GM06990 (cell line): ENCODE measurements at regions not wholly inside any gene's neighbourhood (a gene's known extent, or its start where the extent isn't known, plus 50 kb on each side); places are given as distances from the start of the nearest gene placed in this dataset.

Experiments used
- DNase-seq: peaks from one replicate; pipeline ENCODE4 v3.0.0-alpha.2; 2011; ENCODE audit not compliant: insufficient read length; ENCODE audit errors: extremely low read depth
- H3K27me3 ChIP-seq: replicated peaks from 2 replicates; pipeline ENCODE4 v1.6.0; 2011; ENCODE audit warnings: low read length; ENCODE audit not compliant: control insufficient read depth, insufficient read depth
- H3K36me3 ChIP-seq: 2 replicates; pipeline ENCODE4 v1.5.1; 2011; ENCODE audit warnings: low read length; ENCODE audit not compliant: control insufficient read depth, insufficient read depth
- H3K4me3 ChIP-seq: replicated peaks from 2 replicates; pipeline ENCODE4 v1.5.1; 2011; ENCODE audit warnings: low read depth, mild to moderate bottlenecking, control low read depth, low read length
- TF ChIP-seq, protein P1 (sequence below): IDR thresholded peaks from 2 replicates; pipeline ENCODE4 v1.5.1; 2011; ENCODE audit warnings: low read length, control low read depth, mild to moderate bottlenecking, inconsistent platforms; ENCODE audit not compliant: insufficient read depth, poor library complexity, severe bottlenecking

DNA sequence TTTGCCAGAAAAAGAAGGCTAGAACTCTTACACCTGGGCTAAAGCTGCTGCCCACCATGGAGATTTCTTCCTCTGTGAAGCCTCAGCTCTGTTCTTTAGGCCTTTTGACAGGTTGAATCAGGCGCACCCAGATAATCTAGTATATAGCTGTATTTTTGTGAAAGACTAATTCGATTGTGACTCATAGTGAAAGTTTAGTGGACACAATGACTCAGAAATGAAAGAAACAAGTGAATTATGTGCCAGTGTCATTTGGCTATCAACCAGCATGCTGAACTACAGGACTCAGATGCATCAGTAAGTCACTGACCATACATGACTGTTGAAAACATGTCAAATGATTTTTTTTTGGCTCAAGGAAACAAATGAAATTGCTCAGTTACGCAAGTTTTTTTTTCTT lies 425.4 kb downstream of the SLITRK2 start:
- Histone ChIP-seq H3K36me3 (no peaks in the 10 kb centered on the region), H3K27me3 (no peaks in the 10 kb centered on the region), H3K4me3 (no peak overlapping the region)
- no peak for DNase-seq
- TF ChIP-seq, protein P1, sequence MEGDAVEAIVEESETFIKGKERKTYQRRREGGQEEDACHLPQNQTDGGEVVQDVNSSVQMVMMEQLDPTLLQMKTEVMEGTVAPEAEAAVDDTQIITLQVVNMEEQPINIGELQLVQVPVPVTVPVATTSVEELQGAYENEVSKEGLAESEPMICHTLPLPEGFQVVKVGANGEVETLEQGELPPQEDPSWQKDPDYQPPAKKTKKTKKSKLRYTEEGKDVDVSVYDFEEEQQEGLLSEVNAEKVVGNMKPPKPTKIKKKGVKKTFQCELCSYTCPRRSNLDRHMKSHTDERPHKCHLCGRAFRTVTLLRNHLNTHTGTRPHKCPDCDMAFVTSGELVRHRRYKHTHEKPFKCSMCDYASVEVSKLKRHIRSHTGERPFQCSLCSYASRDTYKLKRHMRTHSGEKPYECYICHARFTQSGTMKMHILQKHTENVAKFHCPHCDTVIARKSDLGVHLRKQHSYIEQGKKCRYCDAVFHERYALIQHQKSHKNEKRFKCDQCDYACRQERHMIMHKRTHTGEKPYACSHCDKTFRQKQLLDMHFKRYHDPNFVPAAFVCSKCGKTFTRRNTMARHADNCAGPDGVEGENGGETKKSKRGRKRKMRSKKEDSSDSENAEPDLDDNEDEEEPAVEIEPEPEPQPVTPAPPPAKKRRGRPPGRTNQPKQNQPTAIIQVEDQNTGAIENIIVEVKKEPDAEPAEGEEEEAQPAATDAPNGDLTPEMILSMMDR: no peak

DNA sequence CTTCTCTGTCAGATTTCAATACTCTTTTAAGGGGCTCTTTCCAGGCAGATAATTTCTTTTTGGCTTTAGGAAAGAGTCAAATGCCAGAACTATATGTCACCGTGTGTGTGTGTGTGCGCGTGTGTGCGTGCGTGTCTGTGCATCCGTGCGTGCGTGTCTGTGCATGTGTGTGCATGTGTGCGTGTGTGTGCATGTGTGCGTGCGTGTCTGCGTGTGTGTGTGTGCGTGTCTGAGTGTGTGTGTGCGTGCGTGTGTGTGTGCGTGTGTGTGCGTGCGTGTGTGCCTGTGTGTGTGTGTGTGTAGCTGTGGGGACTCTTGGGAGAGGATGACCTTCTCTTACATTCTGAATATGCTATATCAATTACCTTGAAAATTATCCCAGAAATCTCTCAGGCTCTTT lies 441.6 kb downstream of the SLITRK2 start:
- TF ChIP-seq, protein P1: no peak
- no peaks in the 10 kb centered on the region for H3K27me3 ChIP-seq
- DNase-seq: no peak
- no peak overlapping the region for H3K4me3 ChIP-seq
- no peaks in the 10 kb centered on the region for H3K36me3 ChIP-seq

DNA sequence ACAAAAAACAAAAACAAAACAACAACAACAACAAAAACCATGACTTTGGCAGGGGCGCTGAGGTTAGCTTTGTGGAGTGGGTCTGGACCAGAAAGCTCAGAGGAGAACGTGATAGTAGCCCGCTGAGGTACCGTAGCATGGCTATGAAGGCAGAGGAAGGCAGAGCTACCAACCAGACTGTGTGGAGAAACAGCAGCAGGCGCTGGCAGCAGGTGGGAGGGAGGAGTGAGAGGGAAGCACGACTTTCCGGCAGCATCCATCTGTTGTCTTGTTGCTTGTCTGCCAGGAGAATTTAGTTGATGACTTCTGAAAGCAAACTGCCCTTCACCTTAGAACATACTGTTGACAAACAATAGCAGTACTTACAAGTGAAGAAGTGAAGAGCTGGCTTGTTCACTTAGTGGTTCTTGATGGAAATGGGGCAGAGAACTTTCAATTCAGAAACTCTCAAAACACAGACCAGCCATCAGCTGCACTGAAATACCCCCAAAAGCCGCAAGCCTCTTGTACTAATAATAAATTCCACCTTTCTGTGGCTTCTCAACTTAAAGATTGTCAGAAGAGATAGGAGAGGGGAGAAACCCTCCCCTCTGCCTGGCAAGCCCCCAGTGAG lies 447.2 kb downstream of the SLITRK2 start:
- TF ChIP-seq, protein P1: no peak
- no peak for DNase-seq
- Histone ChIP-seq H3K4me3 (no peak overlapping the region), H3K27me3 (no peaks in the 10 kb centered on the region), H3K36me3 (no peaks in the 10 kb centered on the region)

DNA sequence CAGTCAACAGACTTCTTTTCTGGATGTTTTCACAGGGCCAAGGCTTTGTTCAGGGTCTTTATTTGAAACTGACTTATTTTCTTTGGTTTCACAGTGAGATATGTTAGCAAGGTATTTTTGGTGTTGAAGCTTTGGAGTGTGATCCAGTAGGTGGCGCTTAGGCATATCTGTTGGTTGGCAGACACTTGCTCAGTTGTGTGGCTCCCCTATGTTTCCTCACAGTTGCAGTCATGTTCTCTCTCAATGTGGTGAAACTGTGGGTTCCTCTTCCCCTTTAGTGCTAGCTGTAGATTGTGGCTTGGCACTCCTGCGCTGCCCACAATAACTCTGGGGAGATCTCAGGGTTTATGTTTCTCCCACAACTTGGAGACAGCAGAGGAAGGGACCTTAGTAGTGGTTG lies 460.8 kb downstream of the SLITRK2 start:
- TF ChIP-seq, protein P1: no peak
- Histone ChIP-seq H3K36me3 (no peaks in the 10 kb centered on the region), H3K4me3 (no peak overlapping the region), H3K27me3 (no peaks in the 10 kb centered on the region)
- DNase-seq: no peak
